ENCODE measurements at regions not wholly inside any gene's neighbourhood (a gene's known extent, or its start where the extent isn't known, plus 50 kb on each side); places are given as distances from the start of the nearest gene placed in this dataset.

GRCh38 chr3:137061186-137061585, 103.4 kb downstream of the IL20RB start:
- no peak for DNase-seq (ENCODE audit: low read depth)

GRCh38 chr3:137062250-137062649, 104.5 kb downstream of the IL20RB start:
- DNase-seq (ENCODE audit: low read depth): no peak

- DNase-seq (ENCODE audit: low read depth): no peak
Measured at GRCh38 chr3:137065381-137065780, 107.6 kb downstream of the IL20RB start.

GRCh38 chr3:137066092-137066491, 108.3 kb downstream of the IL20RB start:
- DNase-seq (ENCODE audit: low read depth): no peak

- no peak for DNase-seq (ENCODE audit: low read depth)
Measured at GRCh38 chr3:137071104-137071503, 113.3 kb downstream of the IL20RB start.

GRCh38 chr3:137075020-137075419, 117.2 kb downstream of the IL20RB start:
- DNase-seq (ENCODE audit: low read depth): no peak

- no peak for DNase-seq (ENCODE audit: low read depth)
Measured at GRCh38 chr3:137078040-137078439, 120.3 kb downstream of the IL20RB start.

GRCh38 chr3:137079571-137079970, 121.8 kb downstream of the IL20RB start:
- DNase-seq (ENCODE audit: low read depth): no peak

- DNase-seq (ENCODE audit: low read depth): no peak
Measured at GRCh38 chr3:137081711-137082110, 123.9 kb downstream of the IL20RB start.

GRCh38 chr3:137082763-137083162, 125.0 kb downstream of the IL20RB start:
- DNase-seq (ENCODE audit: low read depth): no peak

- no peak for DNase-seq (ENCODE audit: low read depth)
Measured at GRCh38 chr3:137083332-137083731, 125.5 kb downstream of the IL20RB start.

GRCh38 chr3:137084586-137084985, 126.8 kb downstream of the IL20RB start:
- DNase-seq (ENCODE audit: low read depth): no peak

- no peak for DNase-seq (ENCODE audit: low read depth)
Measured at GRCh38 chr3:137097386-137097785, 139.6 kb downstream of the IL20RB start.

- DNase-seq (ENCODE audit: low read depth): no peak
Measured at GRCh38 chr3:137097852-137098251, 140.1 kb downstream of the IL20RB start.

- DNase-seq (ENCODE audit: low read depth): no peak
Measured at GRCh38 chr3:137099364-137100219, 141.8 kb downstream of the IL20RB start.

- DNase-seq (ENCODE audit: low read depth): no peak
Measured at GRCh38 chr3:137100326-137100725, 142.5 kb downstream of the IL20RB start.

- no peak for DNase-seq (ENCODE audit: low read depth)
Measured at GRCh38 chr3:137103739-137104138, 146.0 kb downstream of the IL20RB start.

GRCh38 chr3:137105277-137105977, 147.6 kb downstream of the IL20RB start:
- peak; percentile 29 for DNase-seq (ENCODE audit: low read depth)

- no peak for DNase-seq (ENCODE audit: low read depth)
Measured at GRCh38 chr3:137106612-137107240, 148.9 kb downstream of the IL20RB start.

GRCh38 chr3:137108699-137109440, 151.1 kb downstream of the IL20RB start:
- DNase-seq (ENCODE audit: low read depth): no peak

- no peak for DNase-seq (ENCODE audit: low read depth)
Measured at GRCh38 chr3:137110392-137110996, 152.7 kb downstream of the IL20RB start.

GRCh38 chr3:137111497-137111896, 153.7 kb downstream of the IL20RB start:
- DNase-seq (ENCODE audit: low read depth): no peak
